GM12878 (cell line): ENCODE measurements at regions not wholly inside any gene's neighbourhood (a gene's known extent, or its start where the extent isn't known, plus 50 kb on each side); places are given as distances from the start of the nearest gene placed in this dataset.

Experiments
- ATAC-seq: fragments of 200-7000 bp; cut with Tn5 transposase; 3 replicates; pipeline ENCODE4 v1.9.1; 2020; ENCODE audit warnings: mild to moderate bottlenecking, moderate library complexity
- BruUV-seq: library from RNA; stranded (reverse); fragments of 400-500 nt; replicated peaks from 2 replicates; lab custom pipeline; 2021; lab: Mats Ljungman, UMichigan
- CTCF ChIA-PET: fragments of 300-600 bp; sonication (Branson Sonifier 250); formaldehyde crosslinking; extraction: SDS; loops from one replicate; lab custom pipeline; 2021; ENCODE audit warnings: inconsistent platforms; lab: Yijun Ruan, JAX
- POLR2A ChIA-PET: fragments of 350-600 bp; formaldehyde crosslinking; extraction: SDS; loops from one replicate; lab custom pipeline; 2021; ENCODE audit warnings: inconsistent platforms; lab: Charles Lee
- RAD21 ChIA-PET: fragments of 300-600 bp; sonication (Branson Sonifier 250); formaldehyde crosslinking; loops from one replicate; lab custom pipeline; 2023; ENCODE audit warnings: antibody characterized with exemption; ENCODE audit not compliant: unreplicated experiment; lab: Charles Lee
- SMC1A ChIA-PET: fragments of 300-600 bp; sonication (Branson Sonifier 250); formaldehyde crosslinking; loops from one replicate; lab custom pipeline; 2023; ENCODE audit not compliant: unreplicated experiment, uncharacterized antibody; lab: Charles Lee
- DNase-seq: peaks from one replicate; pipeline ENCODE4 v3.0.0-alpha.2; 2011; ENCODE audit warnings: low read depth, low spot score
- FAIRE-seq: peaks from 3 replicates; lab custom pipeline; 2011; peaks lifted over from hg19 to GRCh38; lab: Jason Lieb, UNC
- H2AFZ ChIP-seq: 2 replicates; pipeline ENCODE4 v1.6.0; 2011; ENCODE audit warnings: low read depth, low read length, control low read depth; ENCODE audit not compliant: control insufficient read depth
- H3K27ac ChIP-seq: 2 replicates; pipeline ENCODE4 v1.5.1; 2011; ENCODE audit warnings: control low read depth; ENCODE audit not compliant: control insufficient read depth, insufficient read depth
- H3K27me3 ChIP-seq, 2 experiments: replicated peaks in 1 of 2; 2 replicates each; pipeline versions ENCODE4 v1.6.0 to v1.6.1; 2011; ENCODE audit warnings: low read length in 1 of 2; ENCODE audit not compliant: control insufficient read depth in 2 of 2, insufficient read depth in 2 of 2
- H3K36me3 ChIP-seq, 2 experiments: 2 replicates each; pipeline ENCODE4 v1.5.1; 2011; ENCODE audit warnings: low read length in 1 of 2; ENCODE audit not compliant: control insufficient read depth in 2 of 2, insufficient read depth in 2 of 2
- H3K4me1 ChIP-seq: 2 replicates; pipeline ENCODE4 v1.6.1; 2011; ENCODE audit warnings: mild to moderate bottlenecking, low read length, moderate library complexity, mixed read lengths; ENCODE audit not compliant: control insufficient read depth, insufficient read depth
- H3K4me2 ChIP-seq: 2 replicates; pipeline ENCODE4 v1.6.0; 2011; ENCODE audit warnings: control low read depth; ENCODE audit not compliant: control insufficient read depth, insufficient read depth
- H3K4me3 ChIP-seq: fragments of 200-600 bp; sonication (generic); 2 replicates; pipeline ENCODE4 v1.5.1; 2016
- H3K79me2 ChIP-seq: 2 replicates; pipeline ENCODE4 v1.6.0; 2011; ENCODE audit warnings: low read length; ENCODE audit not compliant: control insufficient read depth, insufficient read depth
- H3K9ac ChIP-seq: 2 replicates; pipeline ENCODE4 v1.8.0; 2011; ENCODE audit warnings: low read length, control low read depth, mixed read lengths; ENCODE audit not compliant: control insufficient read depth, insufficient read depth
- H3K9me3 ChIP-seq: replicated peaks from 3 replicates; pipeline ENCODE4 v1.5.1; 2011; ENCODE audit warnings: mild to moderate bottlenecking, low read length; ENCODE audit not compliant: control insufficient read depth, insufficient read depth
- H4K20me1 ChIP-seq: 2 replicates; pipeline ENCODE4 v1.6.0; 2011; ENCODE audit not compliant: control insufficient read depth, insufficient read depth
- MEF2A ChIP-seq: IDR thresholded peaks from 2 replicates; pipeline ENCODE4 v1.6.1; 2011; ENCODE audit warnings: low read depth, mild to moderate bottlenecking, low read length, moderate library complexity; ENCODE audit not compliant: insufficient read depth
- NFXL1 ChIP-seq: fragments of 450-650 bp; IDR thresholded peaks from 2 replicates; pipeline ENCODE4 v1.6.1; 2017; ENCODE audit warnings: antibody characterized with exemption, mild to moderate bottlenecking, borderline replicate concordance
- NFYB ChIP-seq: IDR thresholded peaks from 2 replicates; pipeline ENCODE4 v1.6.1; 2011; ENCODE audit warnings: low read depth, mild to moderate bottlenecking, low read length, improper control_type of control experiment, moderate library complexity; ENCODE audit not compliant: insufficient read depth
- NR2F1 ChIP-seq: fragments of 450-650 bp; conservative IDR thresholded peaks from 2 replicates; pipeline ENCODE4 v1.6.1; 2017; ENCODE audit warnings: mild to moderate bottlenecking
- POLR2AphosphoS5 ChIP-seq: IDR thresholded peaks from 2 replicates; pipeline ENCODE4 v1.6.1; 2011; ENCODE audit warnings: mild to moderate bottlenecking, low read length, inconsistent platforms
- RCOR1 ChIP-seq: conservative IDR thresholded peaks from 2 replicates; pipeline ENCODE4 v1.6.1; 2012; ENCODE audit warnings: low read depth, low read length, improper control_type of control experiment
- SRF ChIP-seq, 2 experiments: IDR thresholded peaks; 2 replicates each; pipeline ENCODE4 v1.6.1; 2011; ENCODE audit warnings: low read depth in 2 of 2, low read length in 2 of 2, mild to moderate bottlenecking in 1 of 2, moderate library complexity in 1 of 2
- SUZ12 ChIP-seq: fragments of 200-600 bp; sonication (generic); IDR thresholded peaks from one replicate; pipeline ENCODE4 v1.6.1; 2018; ENCODE audit warnings: antibody characterized with exemption, mild to moderate bottlenecking; ENCODE audit not compliant: unreplicated experiment
- TCF3 ChIP-seq: IDR thresholded peaks from 2 replicates; pipeline ENCODE4 v1.6.1; 2012; ENCODE audit warnings: low read depth, mild to moderate bottlenecking, low read length, borderline replicate concordance; ENCODE audit not compliant: insufficient read depth
- WRNIP1 ChIP-seq: IDR thresholded peaks from 2 replicates; pipeline ENCODE4 v1.6.1; 2011; ENCODE audit warnings: low read depth, low read length, improper control_type of control experiment, borderline replicate concordance
- ZBED1 ChIP-seq: IDR thresholded peaks from 2 replicates; pipeline ENCODE4 v1.6.1; 2016; ENCODE audit warnings: borderline replicate concordance
- ZNF274 ChIP-seq: IDR thresholded peaks from one replicate; pipeline ENCODE4 v1.8.0; 2011; ENCODE audit not compliant: insufficient read length, insufficient read depth
- WGBS: methylation state at CpG from one replicate; pipeline ENCODE4 v1.1.6; 2016; ENCODE audit warnings: low lambda C conversion rate; ENCODE audit not compliant: insufficient replicate concordance, insufficient coverage; ENCODE audit errors: missing lambda C conversion rate; 5-methylcytosine and 5-hydroxymethylcytosine counted together
- in situ Hi-C: fragments of 300-500 bp; cut with MboI; formaldehyde crosslinking; loops from 9 replicates; pipeline ENCODE4 v1.14.3; 2018; ENCODE audit warnings: mixed read lengths
- intact Hi-C: fragments of 100-400 bp; cut with micrococcal nuclease; formaldehyde crosslinking; loops from one replicate; pipeline ENCODE4 v1.14.2; 2022; ENCODE audit not compliant: unreplicated experiment
- TF ChIP-seq, protein P1 (sequence below): IDR thresholded peaks from 2 replicates; pipeline ENCODE4 v1.6.1; 2011; ENCODE audit warnings: mild to moderate bottlenecking, low read depth, low read length, moderate library complexity; ENCODE audit not compliant: insufficient replicate concordance
- TF ChIP-seq, protein P2 (sequence below): fragments of 450-650 bp; IDR thresholded peaks from 2 replicates; pipeline ENCODE4 v1.6.1; 2016; ENCODE audit warnings: mild to moderate bottlenecking
- TF ChIP-seq, protein P3 (sequence below): fragments of 450-650 bp; formaldehyde crosslinking; IDR thresholded peaks from 2 replicates; pipeline ENCODE4 v1.4.0; 2020; ENCODE audit warnings: mild to moderate bottlenecking, moderate library complexity

- H3K27ac ChIP-seq: no peak overlapping the region
- no peaks in the 10 kb centered on the region for H3K4me1 ChIP-seq
- H3K36me3 ChIP-seq: no peaks in the 10 kb centered on the region
- H3K9ac ChIP-seq: no peak overlapping the region
- 0% methylated on average over 2 of the region's 2 CpGs for WGBS
- H3K9me3 ChIP-seq: no peaks in the 10 kb centered on the region
- SMC1A ChIA-PET: no interaction called here
- H3K27me3 ChIP-seq: no peaks in the 10 kb centered on the region
- BruUV-seq: no TSS peak
- TF ChIP-seq POLR2AphosphoS5: no peak
- no peak for TF ChIP-seq TCF3
- no peak for TF ChIP-seq RCOR1
- no peak for TF ChIP-seq ZBED1
- no peak for TF ChIP-seq MEF2A
- TF ChIP-seq SUZ12: no peak
- no peak for TF ChIP-seq NR2F1
- TF ChIP-seq NFXL1: no peak
- no peak for TF ChIP-seq SRF (IDR thresholded peaks at IDR 0.05; ENCODE audit: low read depth in 2 of 2, low read length in 2 of 2)
- TF ChIP-seq NFYB: no peak
- TF ChIP-seq, protein P1, sequence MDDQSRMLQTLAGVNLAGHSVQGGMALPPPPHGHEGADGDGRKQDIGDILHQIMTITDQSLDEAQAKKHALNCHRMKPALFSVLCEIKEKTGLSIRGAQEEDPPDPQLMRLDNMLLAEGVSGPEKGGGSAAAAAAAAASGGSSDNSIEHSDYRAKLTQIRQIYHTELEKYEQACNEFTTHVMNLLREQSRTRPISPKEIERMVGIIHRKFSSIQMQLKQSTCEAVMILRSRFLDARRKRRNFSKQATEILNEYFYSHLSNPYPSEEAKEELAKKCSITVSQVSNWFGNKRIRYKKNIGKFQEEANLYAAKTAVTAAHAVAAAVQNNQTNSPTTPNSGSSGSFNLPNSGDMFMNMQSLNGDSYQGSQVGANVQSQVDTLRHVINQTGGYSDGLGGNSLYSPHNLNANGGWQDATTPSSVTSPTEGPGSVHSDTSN: no peak
- no peak for TF ChIP-seq ZNF274
- TF ChIP-seq WRNIP1: no peak
- TF ChIP-seq, protein P2, sequence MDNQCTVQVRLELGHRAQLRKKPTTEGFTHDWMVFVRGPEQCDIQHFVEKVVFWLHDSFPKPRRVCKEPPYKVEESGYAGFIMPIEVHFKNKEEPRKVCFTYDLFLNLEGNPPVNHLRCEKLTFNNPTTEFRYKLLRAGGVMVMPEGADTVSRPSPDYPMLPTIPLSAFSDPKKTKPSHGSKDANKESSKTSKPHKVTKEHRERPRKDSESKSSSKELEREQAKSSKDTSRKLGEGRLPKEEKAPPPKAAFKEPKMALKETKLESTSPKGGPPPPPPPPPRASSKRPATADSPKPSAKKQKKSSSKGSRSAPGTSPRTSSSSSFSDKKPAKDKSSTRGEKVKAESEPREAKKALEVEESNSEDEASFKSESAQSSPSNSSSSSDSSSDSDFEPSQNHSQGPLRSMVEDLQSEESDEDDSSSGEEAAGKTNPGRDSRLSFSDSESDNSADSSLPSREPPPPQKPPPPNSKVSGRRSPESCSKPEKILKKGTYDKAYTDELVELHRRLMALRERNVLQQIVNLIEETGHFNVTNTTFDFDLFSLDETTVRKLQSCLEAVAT: no peak
- TF ChIP-seq, protein P3, sequence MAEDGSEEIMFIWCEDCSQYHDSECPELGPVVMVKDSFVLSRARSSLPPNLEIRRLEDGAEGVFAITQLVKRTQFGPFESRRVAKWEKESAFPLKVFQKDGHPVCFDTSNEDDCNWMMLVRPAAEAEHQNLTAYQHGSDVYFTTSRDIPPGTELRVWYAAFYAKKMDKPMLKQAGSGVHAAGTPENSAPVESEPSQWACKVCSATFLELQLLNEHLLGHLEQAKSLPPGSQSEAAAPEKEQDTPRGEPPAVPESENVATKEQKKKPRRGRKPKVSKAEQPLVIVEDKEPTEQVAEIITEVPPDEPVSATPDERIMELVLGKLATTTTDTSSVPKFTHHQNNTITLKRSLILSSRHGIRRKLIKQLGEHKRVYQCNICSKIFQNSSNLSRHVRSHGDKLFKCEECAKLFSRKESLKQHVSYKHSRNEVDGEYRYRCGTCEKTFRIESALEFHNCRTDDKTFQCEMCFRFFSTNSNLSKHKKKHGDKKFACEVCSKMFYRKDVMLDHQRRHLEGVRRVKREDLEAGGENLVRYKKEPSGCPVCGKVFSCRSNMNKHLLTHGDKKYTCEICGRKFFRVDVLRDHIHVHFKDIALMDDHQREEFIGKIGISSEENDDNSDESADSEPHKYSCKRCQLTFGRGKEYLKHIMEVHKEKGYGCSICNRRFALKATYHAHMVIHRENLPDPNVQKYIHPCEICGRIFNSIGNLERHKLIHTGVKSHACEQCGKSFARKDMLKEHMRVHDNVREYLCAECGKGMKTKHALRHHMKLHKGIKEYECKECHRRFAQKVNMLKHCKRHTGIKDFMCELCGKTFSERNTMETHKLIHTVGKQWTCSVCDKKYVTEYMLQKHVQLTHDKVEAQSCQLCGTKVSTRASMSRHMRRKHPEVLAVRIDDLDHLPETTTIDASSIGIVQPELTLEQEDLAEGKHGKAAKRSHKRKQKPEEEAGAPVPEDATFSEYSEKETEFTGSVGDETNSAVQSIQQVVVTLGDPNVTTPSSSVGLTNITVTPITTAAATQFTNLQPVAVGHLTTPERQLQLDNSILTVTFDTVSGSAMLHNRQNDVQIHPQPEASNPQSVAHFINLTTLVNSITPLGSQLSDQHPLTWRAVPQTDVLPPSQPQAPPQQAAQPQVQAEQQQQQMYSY (CRISPR knock-in tag): no peak
- TF ChIP-seq, all 136 proteins: peak for 0
- intact Hi-C loops (no loop called here), in situ Hi-C loops (no loop called here)
- Histone ChIP-seq H3K4me2 (no peak overlapping the region), H3K4me3 (no peak overlapping the region), H4K20me1 (no peaks in the 10 kb centered on the region), H2AFZ (no peak overlapping the region), H3K79me2 (no peaks in the 10 kb centered on the region)
- ATAC-seq (no peak), FAIRE-seq (no peak), DNase-seq (no peak)
- CTCF ChIA-PET: no interaction called here
- POLR2A ChIA-PET: interaction anchor here (0.5 kb wide), 1 partner anchor 15 kb away, joined by 6 read pairs; no protein-coding TSS in a partner anchor
- RAD21 ChIA-PET: no interaction called here
These were observed 152.7 kb downstream of the SHOX2 start for GRCh38 chr3:157953565-157953964.
